Medulla oblongata (tissue), 1 donor: ENCODE measurements at regions not wholly inside any gene's neighbourhood (a gene's known extent, or its start where the extent isn't known, plus 50 kb on each side); places are given as distances from the start of the nearest gene placed in this dataset.
A peak's percentile ranks its signal among the peaks of the same experiment; 100 is the strongest.

Experiments used
- DNase-seq: peaks from one replicate; pipeline ENCODE4 v3.0.0-alpha.2; 2015; ENCODE audit errors: extremely low spot score

- DNase-seq = peak; percentile 38
These were observed 627.4 kb downstream of the LMO4 start for GRCh38 chr1:87956072-87956471.

- DNase-seq = no peak
These were observed 628.1 kb downstream of the LMO4 start for GRCh38 chr1:87956750-87957149.

- no peak for DNase-seq
These were observed 628.7 kb downstream of the LMO4 start for GRCh38 chr1:87957331-87957730.

- DNase-seq = no peak
These were observed 629.5 kb downstream of the LMO4 start for GRCh38 chr1:87958201-87958600.

- no peak for DNase-seq
These were observed 630.0 kb downstream of the LMO4 start for GRCh38 chr1:87958716-87959115.

GRCh38 chr1:87959236-87959635, 630.6 kb downstream of the LMO4 start:
- DNase-seq = no peak

GRCh38 chr1:87961992-87962391, 633.3 kb downstream of the LMO4 start:
- no peak for DNase-seq

GRCh38 chr1:87963556-87963955, 634.9 kb downstream of the LMO4 start:
- DNase-seq = no peak

GRCh38 chr1:87965193-87965592, 636.5 kb downstream of the LMO4 start:
- no peak for DNase-seq

GRCh38 chr1:87968197-87968955, 639.7 kb downstream of the LMO4 start:
- peak; percentile 50 for DNase-seq

GRCh38 chr1:87969040-87969439, 640.4 kb downstream of the LMO4 start:
- no peak for DNase-seq

- DNase-seq = no peak
These were observed 644.1 kb downstream of the LMO4 start for GRCh38 chr1:87972811-87973210.

GRCh38 chr1:87973896-87974295, 645.2 kb downstream of the LMO4 start:
- no peak for DNase-seq

GRCh38 chr1:87976316-87976715, 647.6 kb downstream of the LMO4 start:
- DNase-seq = no peak

GRCh38 chr1:87977145-87977544, 648.5 kb downstream of the LMO4 start:
- no peak for DNase-seq

GRCh38 chr1:87979079-87979478, 650.4 kb downstream of the LMO4 start:
- DNase-seq = no peak

- DNase-seq = no peak
These were observed 651.8 kb downstream of the LMO4 start for GRCh38 chr1:87980494-87980893.

GRCh38 chr1:87981386-87981785, 652.7 kb downstream of the LMO4 start:
- DNase-seq = no peak

- DNase-seq = no peak
These were observed 653.1 kb downstream of the LMO4 start for GRCh38 chr1:87981810-87982209.

GRCh38 chr1:87983841-87984240, 655.2 kb downstream of the LMO4 start:
- DNase-seq = no peak

- no peak for DNase-seq
These were observed 656.4 kb downstream of the LMO4 start for GRCh38 chr1:87985071-87985470.

GRCh38 chr1:87986130-87986866, 657.6 kb downstream of the LMO4 start:
- DNase-seq = no peak

GRCh38 chr1:87989346-87989745, 660.7 kb downstream of the LMO4 start:
- no peak for DNase-seq
